ENCODE measurements at regions not wholly inside any gene's neighbourhood (a gene's known extent, or its start where the extent isn't known, plus 50 kb on each side); places are given as distances from the start of the nearest gene placed in this dataset.

DNA sequence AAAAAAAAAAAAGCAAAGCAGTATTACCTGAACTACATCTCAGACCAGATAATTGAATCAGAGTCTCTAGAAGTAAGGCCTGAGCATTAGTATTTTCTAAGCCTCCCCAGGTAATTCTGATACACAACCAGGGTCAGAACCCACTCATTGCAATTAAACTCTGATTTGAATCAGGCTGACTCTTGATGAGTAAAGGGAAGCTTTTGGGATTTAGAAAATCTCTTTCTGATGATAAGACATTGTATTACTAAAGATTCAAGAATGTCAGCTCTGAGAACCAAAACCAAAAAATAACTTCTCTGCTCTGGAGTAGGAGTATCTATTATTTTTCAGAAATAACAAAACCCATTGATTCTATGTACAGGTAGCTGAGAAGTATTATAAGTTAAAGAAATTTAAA, 100.1 kb upstream of the COL21A1 start:
- H3K27ac ChIP-seq, result no peak overlapping the region
- TF ChIP-seq ZFX (IDR thresholded peaks at IDR 0.05; ENCODE audit: borderline replicate concordance), result no peak
- TF ChIP-seq, protein P1, sequence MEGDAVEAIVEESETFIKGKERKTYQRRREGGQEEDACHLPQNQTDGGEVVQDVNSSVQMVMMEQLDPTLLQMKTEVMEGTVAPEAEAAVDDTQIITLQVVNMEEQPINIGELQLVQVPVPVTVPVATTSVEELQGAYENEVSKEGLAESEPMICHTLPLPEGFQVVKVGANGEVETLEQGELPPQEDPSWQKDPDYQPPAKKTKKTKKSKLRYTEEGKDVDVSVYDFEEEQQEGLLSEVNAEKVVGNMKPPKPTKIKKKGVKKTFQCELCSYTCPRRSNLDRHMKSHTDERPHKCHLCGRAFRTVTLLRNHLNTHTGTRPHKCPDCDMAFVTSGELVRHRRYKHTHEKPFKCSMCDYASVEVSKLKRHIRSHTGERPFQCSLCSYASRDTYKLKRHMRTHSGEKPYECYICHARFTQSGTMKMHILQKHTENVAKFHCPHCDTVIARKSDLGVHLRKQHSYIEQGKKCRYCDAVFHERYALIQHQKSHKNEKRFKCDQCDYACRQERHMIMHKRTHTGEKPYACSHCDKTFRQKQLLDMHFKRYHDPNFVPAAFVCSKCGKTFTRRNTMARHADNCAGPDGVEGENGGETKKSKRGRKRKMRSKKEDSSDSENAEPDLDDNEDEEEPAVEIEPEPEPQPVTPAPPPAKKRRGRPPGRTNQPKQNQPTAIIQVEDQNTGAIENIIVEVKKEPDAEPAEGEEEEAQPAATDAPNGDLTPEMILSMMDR (IDR thresholded peaks at IDR 0.05), result no peak

DNA sequence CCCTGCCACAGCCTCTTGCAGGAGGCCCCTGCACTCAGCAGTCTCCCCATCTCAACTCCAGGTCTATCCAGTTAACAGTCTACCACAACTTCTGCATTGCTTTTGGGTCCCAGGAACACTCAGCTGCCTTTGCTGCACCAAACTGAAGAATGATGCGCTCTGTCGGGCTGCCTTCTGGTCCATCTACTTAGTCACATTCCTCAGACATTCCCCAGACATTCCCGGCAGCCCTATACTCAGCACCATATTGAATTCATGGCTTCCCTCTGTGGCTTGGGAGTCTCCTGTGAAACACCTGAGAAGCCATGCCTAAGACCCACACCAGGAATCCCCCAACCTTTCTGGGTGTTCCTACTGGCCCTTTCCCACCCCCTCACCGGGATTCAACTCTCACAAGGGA, 99.6 kb upstream of the COL21A1 start:
- H3K27ac ChIP-seq, result no peak overlapping the region
- TF ChIP-seq, protein P1 (IDR thresholded peaks at IDR 0.05), result no peak
- TF ChIP-seq ZFX (IDR thresholded peaks at IDR 0.05; ENCODE audit: borderline replicate concordance), result no peak

DNA sequence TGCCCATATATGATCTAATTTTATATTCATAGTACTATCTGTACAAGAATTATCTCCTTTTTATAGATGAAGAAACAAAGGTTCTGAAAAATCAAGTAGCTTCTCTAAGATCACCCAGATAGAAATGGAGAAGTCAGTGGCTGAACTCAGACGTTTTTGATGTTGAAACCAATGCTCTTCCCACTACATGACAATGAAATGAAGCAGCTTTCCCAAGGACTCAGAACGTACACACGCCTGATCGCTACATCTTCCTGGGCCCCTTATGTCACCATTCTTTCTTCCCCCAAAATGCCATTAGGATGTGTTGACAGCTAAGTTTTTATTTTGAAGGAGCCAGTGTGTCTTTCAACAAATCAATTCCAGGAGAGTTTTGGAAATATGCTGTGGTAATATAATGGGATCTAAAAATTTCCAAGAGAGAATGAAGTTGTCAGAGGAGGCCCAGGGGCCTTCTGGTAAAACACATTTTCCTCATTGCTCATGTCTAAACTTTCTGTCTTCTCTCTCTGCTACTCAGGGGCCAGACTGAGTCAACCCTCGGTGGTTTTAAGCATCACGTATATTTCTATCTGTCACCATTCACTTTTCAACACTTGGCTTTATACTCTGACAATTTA, 98.1 kb upstream of the COL21A1 start:
- TF ChIP-seq, protein P1 (IDR thresholded peaks at IDR 0.05), result no peak
- TF ChIP-seq ZFX (IDR thresholded peaks at IDR 0.05; ENCODE audit: borderline replicate concordance), result no peak
- H3K27ac ChIP-seq, result no peak overlapping the region

DNA sequence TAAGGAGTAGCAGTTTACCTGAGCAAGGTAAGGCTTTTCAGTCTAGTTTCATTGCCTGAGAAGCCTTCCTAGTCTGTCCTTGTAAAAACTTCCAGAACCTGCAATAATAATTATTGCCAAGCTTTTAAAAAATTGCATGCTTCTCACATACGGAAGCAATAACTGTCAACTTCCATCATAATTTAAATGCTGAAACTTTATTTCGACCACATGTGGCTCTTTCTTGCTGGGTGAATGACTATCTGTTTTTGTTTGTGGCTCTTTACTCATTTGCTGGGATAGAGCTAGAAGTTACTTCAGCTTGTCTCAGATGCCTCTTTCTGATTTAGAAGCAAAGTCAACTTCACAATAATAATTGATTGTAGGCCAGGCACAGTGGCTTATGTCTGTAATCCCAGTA, 95.9 kb upstream of the COL21A1 start:
- no peak for TF ChIP-seq ZFX (IDR thresholded peaks at IDR 0.05; ENCODE audit: borderline replicate concordance)
- TF ChIP-seq, protein P1 (IDR thresholded peaks at IDR 0.05), result no peak

DNA sequence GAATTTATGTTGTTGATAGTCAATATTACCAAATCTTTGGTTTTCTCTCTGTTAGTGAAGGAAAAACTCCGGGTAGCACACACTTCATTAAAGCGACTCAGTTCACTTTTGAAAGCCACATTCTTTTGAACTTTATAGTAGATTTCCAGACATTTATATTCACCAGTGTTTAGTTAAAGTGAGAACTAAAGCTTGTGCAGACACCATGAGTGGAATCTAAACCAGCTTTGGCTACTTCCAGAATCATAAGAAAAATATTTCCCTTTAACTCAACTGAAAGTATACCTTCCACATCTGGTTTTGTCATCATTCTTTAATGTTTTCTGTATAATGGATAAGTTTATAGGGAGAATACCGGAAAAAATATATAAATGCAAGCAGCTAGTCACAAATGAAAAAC, 92.1 kb upstream of the COL21A1 start:
- no peak overlapping the region for H3K27ac ChIP-seq
- TF ChIP-seq, protein P1 (IDR thresholded peaks at IDR 0.05), result no peak
- TF ChIP-seq ZFX (IDR thresholded peaks at IDR 0.05; ENCODE audit: borderline replicate concordance), result no peak

More for the DNA sequence above, 95.9 kb upstream of the COL21A1 start:
- H3K27ac ChIP-seq, result no peak overlapping the region

DNA sequence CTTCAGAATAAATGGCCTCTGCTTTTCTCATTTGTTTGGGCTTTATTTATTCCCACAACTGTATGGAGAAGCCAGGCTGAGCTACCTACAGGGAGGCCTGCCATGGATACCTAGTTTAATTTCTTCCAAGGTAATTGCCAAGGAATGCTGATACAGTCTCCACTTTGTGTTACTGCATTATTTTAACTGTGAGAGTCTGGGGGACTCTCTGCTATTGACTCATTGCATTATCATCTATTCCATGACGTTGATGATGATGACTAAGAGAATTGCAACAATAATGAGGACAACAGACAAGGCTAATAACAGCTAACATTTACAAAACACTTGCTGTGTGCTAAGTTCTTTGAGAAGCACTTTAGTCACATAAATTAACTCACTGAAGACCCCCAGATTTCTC, 88.3 kb upstream of the COL21A1 start:
- no peak for TF ChIP-seq ZFX (IDR thresholded peaks at IDR 0.05; ENCODE audit: borderline replicate concordance)
- TF ChIP-seq, protein P1 (IDR thresholded peaks at IDR 0.05), result no peak
- no peak overlapping the region for H3K27ac ChIP-seq

DNA sequence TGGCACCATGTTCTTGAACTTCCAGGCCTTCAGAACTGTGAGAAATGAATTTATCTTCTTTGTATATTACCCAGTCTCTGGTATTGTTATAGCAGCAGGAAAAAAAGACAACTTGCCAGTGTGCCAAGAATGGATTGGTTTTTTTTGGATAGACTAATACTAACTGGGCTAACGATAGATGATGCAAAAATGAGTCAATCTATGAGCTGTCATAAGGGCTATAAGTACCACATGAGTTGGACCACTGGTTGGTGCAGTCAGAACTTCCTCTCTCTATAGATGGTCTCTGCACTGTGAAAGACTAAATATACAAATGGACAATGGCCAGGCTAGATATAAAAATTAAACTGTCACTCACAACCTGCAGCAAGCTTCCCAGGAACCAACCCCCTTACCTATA, 87.6 kb upstream of the COL21A1 start:
- TF ChIP-seq ZFX (IDR thresholded peaks at IDR 0.05; ENCODE audit: borderline replicate concordance), result no peak
- TF ChIP-seq, protein P1 (IDR thresholded peaks at IDR 0.05), result no peak
- no peak overlapping the region for H3K27ac ChIP-seq

All from 22Rv1 (cell line).